Activated gamma-delta T cell treated with Interleukin-2 at 50 U/mL for 16 hours (primary cell): ENCODE measurements at regions not wholly inside any gene's neighbourhood (a gene's known extent, or its start where the extent isn't known, plus 50 kb on each side); places are given as distances from the start of the nearest gene placed in this dataset.
A peak's percentile ranks its signal among the peaks of the same experiment; 100 is the strongest.
"Not testable (repeated sequence)": the region's sequence is repeated elsewhere in the genome, so short reads cannot be mapped to it uniquely, and the experiment has no call there.

Experiments used
- DNase-seq: peaks from one replicate; pipeline ENCODE4 v3.0.0-alpha.2; 2020

- not testable (repeated sequence) for DNase-seq
Observed at GRCh38 chr18:46229641-46230040, 125.5 kb downstream of the HAUS1 start.

DNA sequence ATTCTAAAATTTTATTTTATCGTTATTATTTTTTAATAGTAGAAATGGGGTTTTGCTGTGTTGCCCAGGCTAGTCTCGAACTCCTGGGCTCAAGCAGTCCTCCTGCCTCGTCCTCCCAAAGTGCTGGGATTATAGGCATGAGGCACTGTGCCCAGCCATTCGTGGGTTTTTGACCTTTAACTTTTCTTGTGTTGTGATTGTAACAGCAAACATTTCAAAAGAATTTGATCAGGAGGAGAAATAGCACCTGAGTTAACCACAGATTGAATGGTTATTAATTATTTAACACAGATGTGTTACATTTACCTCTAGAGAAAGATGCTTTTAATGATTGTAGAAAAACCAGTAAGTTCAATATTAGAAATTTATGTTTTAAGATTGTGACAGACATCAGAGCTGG lies 132.0 kb downstream of the HAUS1 start:
- DNase-seq: no peak

DNA sequence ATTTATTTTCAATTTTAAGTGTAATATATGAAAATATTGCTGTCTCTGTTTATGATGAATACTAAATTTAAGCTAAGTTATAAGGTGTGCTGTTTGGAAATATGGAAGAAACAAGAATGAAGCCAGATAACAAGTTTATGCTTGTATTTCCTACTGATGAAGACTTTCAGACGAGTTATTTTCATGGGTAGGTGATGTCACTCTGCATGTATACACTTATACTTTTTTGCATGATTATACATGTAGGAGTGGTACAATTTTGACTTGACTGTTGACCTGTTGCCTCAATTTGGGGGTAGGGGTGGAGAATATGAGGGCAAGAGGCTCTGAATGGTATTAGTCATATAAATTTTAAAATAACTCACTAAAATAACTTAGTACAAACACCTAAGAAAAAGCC lies 133.7 kb downstream of the HAUS1 start:
- no peak for DNase-seq

- no peak for DNase-seq
Observed at GRCh38 chr18:46239549-46239948, 135.4 kb downstream of the HAUS1 start.

- no peak for DNase-seq
Observed at GRCh38 chr18:46239998-46240397, 135.8 kb downstream of the HAUS1 start.

DNA sequence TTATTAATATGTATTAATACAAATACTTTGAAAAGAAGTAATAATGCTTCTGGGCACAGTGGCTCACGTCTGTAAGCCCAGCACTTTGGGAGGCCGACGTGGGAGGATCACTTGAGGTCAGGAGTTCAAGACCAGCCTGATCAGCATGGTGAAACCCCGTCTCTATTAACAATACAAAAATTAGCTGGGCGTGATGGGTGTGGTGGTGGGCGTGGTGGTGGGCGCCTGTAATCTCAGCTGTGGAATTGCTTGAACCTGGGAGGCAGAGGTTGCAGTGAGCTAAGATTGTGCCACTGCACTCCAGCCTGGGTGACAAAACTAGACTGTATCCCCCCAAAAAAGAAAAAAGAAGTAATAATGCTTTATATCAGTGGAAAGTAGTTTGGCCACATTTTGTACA lies 137.2 kb downstream of the HAUS1 start:
- not testable (repeated sequence) for DNase-seq

DNA sequence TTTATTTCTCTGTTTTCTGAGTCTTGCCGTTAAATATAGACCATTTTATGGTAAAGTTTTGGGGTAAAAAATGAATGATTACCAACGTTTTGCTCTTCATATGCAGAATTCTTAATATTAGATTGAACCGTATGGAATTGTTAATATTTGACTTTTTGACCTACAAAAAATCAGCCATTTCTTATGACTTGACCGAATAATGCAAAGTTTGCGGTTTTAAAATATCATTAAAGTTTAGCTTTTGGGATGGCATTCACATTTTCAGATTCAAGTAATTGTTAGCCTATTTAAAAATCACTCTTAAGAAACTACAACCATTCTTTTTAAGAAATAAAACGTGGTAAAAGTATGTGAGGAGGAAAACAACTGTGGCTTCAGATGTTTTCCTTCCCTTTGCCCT lies 138.0 kb downstream of the HAUS1 start:
- DNase-seq: no peak

- DNase-seq: no peak
Observed at GRCh38 chr18:46243095-46243494, 138.9 kb downstream of the HAUS1 start.

GRCh38 chr18:46243673-46244072 lies 139.5 kb downstream of the HAUS1 start:
- DNase-seq: no peak

GRCh38 chr18:46246101-46246500 lies 141.9 kb downstream of the HAUS1 start:
- no peak for DNase-seq

DNA sequence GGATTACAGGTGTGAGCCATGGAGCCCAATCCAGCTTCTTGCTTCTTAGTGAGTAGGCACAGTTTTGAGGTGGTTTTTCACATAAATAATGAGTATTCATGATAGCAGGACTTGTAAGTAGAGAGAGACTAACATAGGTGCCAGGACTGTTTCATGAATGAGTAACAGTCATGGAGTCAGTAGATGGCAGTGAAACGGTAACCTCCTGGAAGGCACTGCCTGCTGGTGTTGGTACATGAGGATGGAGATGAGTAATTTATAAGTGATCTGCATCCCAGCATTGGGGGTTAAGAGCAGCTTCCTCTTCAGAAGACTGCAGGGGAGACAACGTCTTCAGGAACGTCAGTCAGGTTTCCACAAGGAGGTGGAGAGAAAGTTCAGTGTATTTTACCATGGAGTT lies 143.8 kb downstream of the HAUS1 start:
- no peak for DNase-seq

DNA sequence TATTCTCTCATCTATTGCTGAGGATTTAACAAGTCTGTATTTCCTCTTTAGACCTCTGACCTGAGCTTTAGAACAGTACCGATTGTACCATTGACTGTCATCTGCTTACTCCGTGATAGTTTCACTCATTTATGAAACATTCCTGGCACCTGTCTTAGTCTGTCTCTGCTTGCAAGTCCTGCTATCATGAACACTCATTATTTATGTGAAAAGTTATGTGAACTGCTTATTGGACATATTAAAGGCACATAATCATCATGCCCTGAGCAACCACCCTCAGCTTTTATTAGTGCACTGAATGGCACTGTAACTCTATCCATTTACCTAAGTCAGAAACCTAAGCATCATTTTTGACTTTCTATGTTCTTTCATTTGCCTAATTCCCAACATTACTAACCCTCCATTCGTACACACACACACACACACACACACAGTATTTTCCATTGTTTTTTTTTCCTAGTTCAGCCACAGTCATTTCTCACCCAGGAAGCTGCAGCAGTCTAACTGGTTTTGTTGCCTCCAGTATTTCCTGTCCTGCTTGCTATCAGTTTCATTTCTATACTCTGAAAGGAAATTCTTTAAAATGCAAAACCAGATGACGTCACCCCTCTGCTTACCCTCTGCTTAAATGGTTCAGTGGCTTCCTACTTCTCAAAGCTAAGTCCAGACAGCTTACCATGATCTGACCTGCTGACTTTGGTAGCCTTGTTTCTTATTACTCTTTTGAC lies 146.1 kb downstream of the HAUS1 start:
- peak; percentile 36 for DNase-seq

- DNase-seq: no peak
Observed at GRCh38 chr18:46250812-46251173, 146.6 kb downstream of the HAUS1 start.

DNA sequence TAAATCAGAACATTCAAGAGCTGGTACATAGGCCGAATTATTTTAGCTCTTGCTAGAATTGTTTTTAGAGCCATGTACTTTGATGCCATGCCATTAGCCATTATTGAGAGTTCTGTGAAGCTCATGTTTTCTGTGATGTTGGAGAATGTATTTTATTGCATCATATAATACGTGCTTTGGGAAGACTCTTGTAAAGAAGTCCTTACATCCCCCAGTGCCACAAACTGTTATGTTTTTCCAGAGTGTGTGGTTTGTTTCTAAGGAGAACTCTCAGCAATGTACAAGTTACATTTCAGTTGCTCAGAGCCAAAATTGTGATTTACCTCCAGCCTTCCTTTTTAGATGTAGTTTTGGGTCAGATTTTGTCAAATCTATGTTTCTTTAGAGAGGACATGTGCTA lies 148.6 kb downstream of the HAUS1 start:
- DNase-seq: no peak

- no peak for DNase-seq
Observed at GRCh38 chr18:46253498-46253897, 149.3 kb downstream of the HAUS1 start.

- DNase-seq: no peak
Observed at GRCh38 chr18:46256078-46256477, 151.9 kb downstream of the HAUS1 start.

DNA sequence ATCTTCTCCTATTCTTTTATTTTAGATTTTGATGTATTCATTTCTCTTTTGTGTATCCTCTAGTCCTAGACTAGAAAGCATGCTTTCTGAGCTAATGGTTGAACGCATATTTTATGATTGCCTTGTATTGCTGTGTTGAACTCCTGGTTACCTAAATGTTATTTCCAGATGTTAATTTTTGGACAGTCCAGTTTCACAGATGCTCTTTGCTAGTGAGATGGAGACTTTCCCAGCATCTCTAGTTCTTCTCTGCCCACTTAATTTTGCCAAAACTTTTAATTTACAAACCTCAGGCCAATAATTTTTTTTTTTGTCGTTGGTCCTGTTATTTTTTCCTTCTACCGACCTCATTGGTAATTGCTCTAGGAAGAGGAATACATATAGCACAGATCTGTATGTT lies 153.2 kb downstream of the HAUS1 start:
- no peak for DNase-seq

DNA sequence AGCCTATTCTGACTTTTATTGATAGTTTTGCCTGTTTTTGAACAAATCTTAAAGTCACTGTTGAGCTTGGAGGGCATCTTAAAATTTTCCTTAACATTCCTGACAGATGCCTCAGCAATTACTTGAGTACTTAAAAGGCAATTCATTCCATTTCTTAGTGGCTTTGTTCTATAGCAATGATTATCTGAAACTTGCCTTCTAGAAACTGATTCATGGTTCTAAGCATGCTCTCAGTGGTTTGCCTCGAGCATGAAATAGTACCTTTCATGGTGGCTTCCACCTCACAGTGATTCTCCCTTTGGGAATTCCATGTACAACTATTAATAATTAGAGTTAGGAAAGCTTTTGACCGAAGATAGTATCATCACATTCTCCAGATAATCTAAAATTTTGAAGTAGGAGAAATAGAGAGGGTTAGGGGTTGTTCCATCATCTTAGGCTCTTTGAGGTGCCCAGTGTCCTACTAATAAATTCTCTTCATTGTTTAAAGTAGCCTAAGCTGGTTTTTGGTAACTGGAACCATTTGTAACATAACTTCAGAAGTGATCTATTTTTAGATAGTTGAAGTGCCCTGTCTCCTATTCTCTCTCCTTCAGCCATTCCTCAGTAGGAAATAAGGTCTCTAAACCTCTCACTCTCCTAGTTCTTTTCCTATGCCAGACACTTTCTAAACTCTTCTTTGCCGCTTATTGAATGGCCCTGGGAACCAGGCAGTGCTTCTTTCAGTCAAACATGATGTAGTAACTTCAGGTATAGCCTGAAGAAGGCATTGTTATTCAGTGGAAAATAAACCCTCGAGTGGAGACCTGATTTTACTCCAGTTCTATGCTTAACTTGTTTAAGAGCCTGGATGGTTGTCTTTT lies 156.1 kb downstream of the HAUS1 start:
- no peak for DNase-seq

GRCh38 chr18:46260879-46261143 lies 156.6 kb downstream of the HAUS1 start:
- no peak for DNase-seq

DNA sequence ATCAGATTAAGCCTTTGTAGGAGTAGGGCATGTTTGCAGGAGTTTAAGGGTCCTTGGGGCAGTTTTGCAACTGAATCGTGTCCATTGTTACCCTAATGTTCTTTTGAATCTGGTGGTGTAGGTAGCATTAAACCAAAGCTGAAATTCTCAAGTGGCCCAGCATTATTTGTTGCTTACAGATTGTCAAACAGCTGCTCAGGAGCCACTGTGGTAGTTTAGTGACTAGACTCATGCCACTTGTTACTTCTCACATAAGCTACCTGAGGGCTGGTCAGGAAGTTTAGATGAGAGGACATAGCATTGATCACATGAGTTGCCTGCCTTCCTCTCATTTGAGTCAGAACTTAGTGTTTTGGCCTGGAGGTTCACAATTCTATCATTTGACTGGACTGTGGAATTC lies 157.6 kb downstream of the HAUS1 start:
- DNase-seq: no peak

- no peak for DNase-seq
Observed at GRCh38 chr18:46262856-46263255, 158.7 kb downstream of the HAUS1 start.

GRCh38 chr18:46264255-46264654 lies 160.1 kb downstream of the HAUS1 start:
- no peak for DNase-seq

GRCh38 chr18:46265196-46266156 lies 161.3 kb downstream of the HAUS1 start:
- DNase-seq: no peak

- no peak for DNase-seq
Observed at GRCh38 chr18:46266473-46266872, 162.3 kb downstream of the HAUS1 start.
